HEK293T (cell line): ENCODE measurements at regions not wholly inside any gene's neighbourhood (a gene's known extent, or its start where the extent isn't known, plus 50 kb on each side); places are given as distances from the start of the nearest gene placed in this dataset.
"Not testable (repeated sequence)": the region's sequence is repeated elsewhere in the genome, so short reads cannot be mapped to it uniquely, and the experiment has no call there.

Experiments
- CTCF ChIA-PET: fragments of 350-600 bp; formaldehyde crosslinking; extraction: SDS; loops from one replicate; lab custom pipeline; 2021; ENCODE audit warnings: antibody characterized with exemption, inconsistent platforms; lab: Yijun Ruan, JAX
- POLR2A ChIA-PET: fragments of 350-600 bp; formaldehyde crosslinking; extraction: SDS; loops from one replicate; lab custom pipeline; 2020; ENCODE audit warnings: antibody characterized with exemption, inconsistent platforms; lab: Yijun Ruan, JAX
- DNase-seq: peaks from one replicate; pipeline ENCODE4 v3.0.0; 2012; ENCODE audit warnings: mixed read lengths; ENCODE audit errors: extremely low spot score
- ARNT ChIP-seq: fragments of 450-650 bp; IDR thresholded peaks from 2 replicates; pipeline ENCODE4 v1.6.1; 2017; ENCODE audit warnings: mild to moderate bottlenecking
- BHLHE40 ChIP-seq: fragments of 450-650 bp; IDR thresholded peaks from 2 replicates; pipeline ENCODE4 v1.6.1; 2016; ENCODE audit warnings: mild to moderate bottlenecking, moderate library complexity, borderline replicate concordance
- CTBP1 ChIP-seq: fragments of 450-650 bp; IDR thresholded peaks from 2 replicates; pipeline ENCODE4 v1.6.1; 2016; ENCODE audit warnings: borderline replicate concordance
- ELF4 ChIP-seq: fragments of 450-650 bp; IDR thresholded peaks from 2 replicates; pipeline ENCODE4 v1.6.1; 2017; ENCODE audit warnings: antibody characterized with exemption
- FOXK2 ChIP-seq: fragments of 450-650 bp; IDR thresholded peaks from 2 replicates; pipeline ENCODE4 v1.6.1; 2016; ENCODE audit warnings: mild to moderate bottlenecking
- FOXM1 ChIP-seq: fragments of 450-650 bp; IDR thresholded peaks from 2 replicates; pipeline ENCODE4 v1.6.1; 2017; ENCODE audit warnings: mild to moderate bottlenecking, borderline replicate concordance
- HDGF ChIP-seq: fragments of 450-650 bp; IDR thresholded peaks from 2 replicates; pipeline ENCODE4 v1.6.1; 2017; ENCODE audit warnings: antibody characterized with exemption, borderline replicate concordance
- L3MBTL2 ChIP-seq: fragments of 450-650 bp; conservative IDR thresholded peaks from 2 replicates; pipeline ENCODE4 v1.6.1; 2016; ENCODE audit warnings: mild to moderate bottlenecking
- LEF1 ChIP-seq: fragments of 450-650 bp; IDR thresholded peaks from 2 replicates; pipeline ENCODE4 v1.6.1; 2017; ENCODE audit warnings: mild to moderate bottlenecking, borderline replicate concordance
- NFRKB ChIP-seq: fragments of 450-650 bp; IDR thresholded peaks from 2 replicates; pipeline ENCODE4 v1.6.1; 2016; ENCODE audit warnings: mild to moderate bottlenecking, moderate library complexity
- PKNOX1 ChIP-seq: fragments of 450-650 bp; IDR thresholded peaks from 2 replicates; pipeline ENCODE4 v1.6.1; 2016
- SP1 ChIP-seq: fragments of 450-650 bp; IDR thresholded peaks from 2 replicates; pipeline ENCODE4 v1.6.1; 2017
- SUZ12 ChIP-seq: fragments of 450-650 bp; IDR thresholded peaks from 2 replicates; pipeline ENCODE4 v1.6.1; 2016; ENCODE audit warnings: mild to moderate bottlenecking
- TARDBP ChIP-seq: fragments of 450-650 bp; IDR thresholded peaks from 2 replicates; pipeline ENCODE4 v1.6.1; 2016
- ZNF384 ChIP-seq: fragments of 450-650 bp; IDR thresholded peaks from 2 replicates; pipeline ENCODE4 v1.6.1; 2016

GRCh38 chr4:57945298-57945697 lies 835.1 kb upstream of the IGFBP7 start:
- no peak for TF ChIP-seq SUZ12
- no peak for TF ChIP-seq ELF4
- TF ChIP-seq HDGF = no peak
- TF ChIP-seq PKNOX1 = no peak
- ChIA-PET CTCF (no interaction called here), POLR2A (no interaction called here)
- DNase-seq = no peak

DNA sequence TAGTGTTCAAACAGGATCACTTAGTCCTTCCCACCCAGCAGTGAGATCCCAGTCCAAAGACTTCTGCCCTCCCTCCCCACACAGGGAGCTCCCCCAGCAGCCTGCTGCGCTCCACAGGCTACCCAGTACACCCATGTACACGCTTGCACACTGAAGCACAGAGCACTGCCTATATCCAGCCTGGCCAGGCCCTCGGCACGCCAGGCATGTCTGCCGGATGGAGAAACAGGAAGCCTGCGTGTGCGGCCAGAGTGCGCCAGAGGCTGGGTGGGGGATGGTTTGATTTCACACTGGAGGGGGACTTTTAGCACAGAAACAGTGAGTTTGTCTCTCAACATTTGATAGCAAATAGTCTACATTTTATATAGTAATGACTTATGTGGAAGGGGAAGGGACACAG lies 833.5 kb upstream of the IGFBP7 start:
- TF ChIP-seq SP1 (no peak), ARNT (no peak), L3MBTL2 (no peak), FOXK2 (no peak), NFRKB (no peak), PKNOX1 (no peak), HDGF (no peak), BHLHE40 (no peak)
- no peak for DNase-seq
- ChIA-PET CTCF (no interaction called here), POLR2A (no interaction called here)

GRCh38 chr4:57937326-57937725 lies 827.1 kb upstream of the IGFBP7 start:
- DNase-seq, CTCF ChIA-PET, POLR2A ChIA-PET: not testable (repeated sequence)

DNA sequence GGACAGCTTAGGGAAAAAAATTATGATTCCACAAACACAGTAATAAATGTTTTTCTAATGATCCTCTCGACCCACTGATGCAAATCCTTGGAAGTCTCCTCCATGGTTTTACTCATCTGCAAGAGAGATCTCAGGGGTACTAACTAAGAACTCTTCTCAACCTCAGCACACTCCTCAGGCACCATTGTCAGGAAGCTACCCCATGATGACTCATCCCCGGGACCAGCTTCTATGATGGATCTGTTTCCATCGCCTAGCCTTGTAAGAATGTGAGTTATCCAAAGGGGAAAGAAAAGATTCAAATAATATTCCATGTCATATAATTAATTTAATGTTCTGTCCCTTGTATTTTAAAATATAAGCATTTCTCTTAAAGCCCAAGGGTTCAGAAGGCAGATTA lies 816.1 kb upstream of the IGFBP7 start:
- TF ChIP-seq HDGF (no peak), PKNOX1 (no peak), ELF4 (no peak), FOXK2 (no peak)
- ChIA-PET CTCF (no interaction called here), POLR2A (no interaction called here)
- DNase-seq = no peak

DNA sequence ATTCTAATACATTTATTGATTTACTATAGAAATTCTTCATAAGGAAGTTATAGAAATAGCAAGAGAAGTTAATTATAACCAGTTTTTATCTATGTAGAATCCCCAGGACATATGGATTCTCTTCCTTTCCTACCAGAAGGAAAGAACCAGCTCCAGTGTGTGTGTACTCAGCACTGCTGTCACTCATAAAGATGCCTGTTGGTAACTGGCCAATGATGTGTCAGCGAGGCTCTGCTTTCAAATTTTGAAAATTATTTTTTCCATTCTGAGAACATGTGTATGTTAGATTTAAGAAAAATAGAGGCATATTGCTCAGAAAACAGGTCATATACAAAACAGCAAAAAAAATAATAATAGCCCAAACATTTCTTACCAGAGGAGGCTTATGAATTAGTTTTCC lies 814.8 kb upstream of the IGFBP7 start:
- ChIA-PET POLR2A (no interaction called here), CTCF (no interaction called here)
- TF ChIP-seq BHLHE40 (no peak), PKNOX1 (no peak), HDGF (no peak), CTBP1 (no peak), ELF4 (no peak)
- DNase-seq = no peak

DNA sequence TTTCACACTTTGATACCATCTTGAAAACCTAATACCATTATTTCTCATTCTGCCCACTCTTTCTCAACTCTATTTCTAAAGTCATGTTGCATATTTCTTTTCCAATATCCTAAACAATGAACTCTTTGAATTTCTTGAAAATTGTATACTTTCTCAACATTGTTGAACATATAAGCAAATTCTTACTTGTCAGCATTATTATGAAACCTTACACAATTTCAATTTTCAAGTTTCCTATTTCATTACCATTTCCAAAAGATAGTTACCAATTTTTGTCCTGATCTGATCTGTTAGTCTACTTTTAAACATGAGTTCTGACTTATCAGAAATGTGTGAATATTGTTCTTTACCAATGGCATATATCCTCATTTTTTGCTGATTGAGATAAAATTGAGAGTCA lies 806.3 kb upstream of the IGFBP7 start:
- CTCF ChIA-PET = interaction anchor here (0.6 kb wide), 1 partner anchor 310 kb away, joined by 6 read pairs; no protein-coding TSS in a partner anchor
- TF ChIP-seq NFRKB = no peak
- TF ChIP-seq SUZ12 = no peak
- TF ChIP-seq FOXM1 = no peak
- no peak for TF ChIP-seq SP1
- no peak for TF ChIP-seq ARNT
- no peak for TF ChIP-seq PKNOX1
- TF ChIP-seq CTBP1 = no peak
- no peak for TF ChIP-seq TARDBP
- no peak for TF ChIP-seq ZNF384
- no peak for TF ChIP-seq FOXK2
- no peak for TF ChIP-seq LEF1
- TF ChIP-seq L3MBTL2 = no peak
- no peak for TF ChIP-seq HDGF
- no peak for TF ChIP-seq BHLHE40
- POLR2A ChIA-PET = no interaction called here
- DNase-seq = no peak

- ChIA-PET POLR2A (no interaction called here), CTCF (no interaction called here)
- TF ChIP-seq HDGF (no peak), L3MBTL2 (no peak), ELF4 (no peak)
- DNase-seq = no peak
Observed at GRCh38 chr4:57911203-57911602, 801.0 kb upstream of the IGFBP7 start.
